ENCODE measurements at regions not wholly inside any gene's neighbourhood (a gene's known extent, or its start where the extent isn't known, plus 50 kb on each side); places are given as distances from the start of the nearest gene placed in this dataset.

GRCh38 chr6:148677594-148678476 is 69.0 kb upstream of the UST start:
- Mint-ChIP-seq H3K27ac (peak overlapping the region; percentile 63 to 94 (median 89)), H3K4me1 (peaks cover 26 to 37% (median 32%) of the 10 kb centered on the region in 3 donors), H3K36me3 (no peaks in the 10 kb centered on the region), H3K9me3 (peaks cover 0 to 7% (median 0%) of the 10 kb centered on the region in 3 donors), H3K27me3 (no peaks in the 10 kb centered on the region), H3K4me3 (peak overlapping the region; percentile 14 to 88 (median 72))

- Mint-ChIP-seq H3K4me1 (peaks cover 35 to 45% (median 41%) of the 10 kb centered on the region in 3 donors), H3K27ac (peak overlapping the region in 2 of 3 donors; percentile 63 to 89), H3K27me3 (no peaks in the 10 kb centered on the region), H3K36me3 (no peaks in the 10 kb centered on the region), H3K4me3 (peak overlapping the region in 3 of 4 donors; percentile 14 to 81 (median 36)), H3K9me3 (peaks cover 0 to 3% (median 0%) of the 10 kb centered on the region in 3 donors)
These were observed 68.1 kb upstream of the UST start for GRCh38 chr6:148678682-148679081.

- Mint-ChIP-seq H3K36me3 (no peaks in the 10 kb centered on the region), H3K27me3 (no peaks in the 10 kb centered on the region), H3K4me1 (peaks cover 46 to 50% (median 47%) of the 10 kb centered on the region in 3 donors), H3K27ac (no peak overlapping the region), H3K4me3 (peak overlapping the region in 1 of 4 donors; percentile 59), H3K9me3 (no peaks in the 10 kb centered on the region)
These were observed 65.2 kb upstream of the UST start for GRCh38 chr6:148681666-148682065.

- no peaks in the 10 kb centered on the region for H3K36me3 Mint-ChIP-seq
- peak overlapping the region in 1 of 4 donors; percentile 59 for H3K4me3 Mint-ChIP-seq
- peaks cover 43 to 48% (median 45%) of the 10 kb centered on the region in 3 donors for H3K4me1 Mint-ChIP-seq
- H3K27me3 Mint-ChIP-seq: no peaks in the 10 kb centered on the region
- no peaks in the 10 kb centered on the region for H3K9me3 Mint-ChIP-seq
- H3K27ac Mint-ChIP-seq: no peak overlapping the region
These were observed 64.6 kb upstream of the UST start for GRCh38 chr6:148682252-148682651.

GRCh38 chr6:148682990-148683389 is 63.8 kb upstream of the UST start:
- Mint-ChIP-seq H3K27me3 (no peaks in the 10 kb centered on the region), H3K4me3 (peak overlapping the region; percentile 12 to 91 (median 52)), H3K36me3 (no peaks in the 10 kb centered on the region), H3K27ac (peak overlapping the region; percentile 17 to 43 (median 28)), H3K4me1 (peaks cover 36 to 41% (median 39%) of the 10 kb centered on the region in 3 donors), H3K9me3 (no peaks in the 10 kb centered on the region)

GRCh38 chr6:148689168-148689567 is 57.7 kb upstream of the UST start:
- H3K9me3 Mint-ChIP-seq: peaks cover 0 to 3% (median 0%) of the 10 kb centered on the region in 3 donors
- no peaks in the 10 kb centered on the region for H3K27me3 Mint-ChIP-seq
- H3K27ac Mint-ChIP-seq: no peak overlapping the region
- peaks cover 12 to 22% (median 14%) of the 10 kb centered on the region in 3 donors for H3K4me1 Mint-ChIP-seq
- no peaks in the 10 kb centered on the region for H3K36me3 Mint-ChIP-seq
- peak overlapping the region in 1 of 4 donors; percentile 27 for H3K4me3 Mint-ChIP-seq

GRCh38 chr6:148693882-148694484 is 52.8 kb upstream of the UST start:
- Mint-ChIP-seq H3K36me3 (no peaks in the 10 kb centered on the region), H3K4me1 (peaks cover 8 to 28% (median 24%) of the 10 kb centered on the region in 3 donors), H3K27me3 (no peaks in the 10 kb centered on the region), H3K9me3 (peaks cover 0 to 3% (median 0%) of the 10 kb centered on the region in 3 donors), H3K4me3 (peak overlapping the region; percentile 1 to 74 (median 40)), H3K27ac (peak overlapping the region; percentile 6 to 91 (median 85))

Data from IgD-negative memory B cell (primary cell).